GM18511 (cell line): ENCODE measurements at regions not wholly inside any gene's neighbourhood (a gene's known extent, or its start where the extent isn't known, plus 50 kb on each side); places are given as distances from the start of the nearest gene placed in this dataset.
"Not testable (repeated sequence)": the region's sequence is repeated elsewhere in the genome, so short reads cannot be mapped to it uniquely, and the experiment has no call there.

Experiments used
- ATAC-seq: cut with Tn5 transposase; IDR thresholded peaks from one replicate; pipeline ENCODE4 v1.9.1; 2021; ENCODE audit warnings: mild to moderate bottlenecking, moderate library complexity; ENCODE audit not compliant: unreplicated experiment

DNA sequence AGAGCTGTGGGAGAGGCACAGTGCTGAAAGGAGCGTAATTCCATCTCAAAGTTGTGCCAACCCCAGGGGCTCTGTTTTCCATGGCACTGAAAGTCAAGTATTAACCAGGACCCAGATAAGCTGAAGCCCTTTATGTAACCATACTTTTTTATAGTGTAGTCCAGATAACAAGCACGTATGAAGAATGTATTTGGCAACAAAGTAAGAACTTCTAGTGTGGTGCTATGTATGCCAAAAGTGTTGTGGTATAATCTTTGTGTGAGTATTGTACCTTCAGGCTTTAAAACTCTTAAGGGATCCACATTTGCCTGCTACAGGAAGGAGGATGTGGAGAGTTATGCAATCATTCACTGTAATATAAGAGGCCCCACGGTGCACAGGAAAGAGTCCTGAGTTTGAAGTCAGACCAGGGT is 129.4 kb downstream of the IBTK start:
- ATAC-seq: no peak

DNA sequence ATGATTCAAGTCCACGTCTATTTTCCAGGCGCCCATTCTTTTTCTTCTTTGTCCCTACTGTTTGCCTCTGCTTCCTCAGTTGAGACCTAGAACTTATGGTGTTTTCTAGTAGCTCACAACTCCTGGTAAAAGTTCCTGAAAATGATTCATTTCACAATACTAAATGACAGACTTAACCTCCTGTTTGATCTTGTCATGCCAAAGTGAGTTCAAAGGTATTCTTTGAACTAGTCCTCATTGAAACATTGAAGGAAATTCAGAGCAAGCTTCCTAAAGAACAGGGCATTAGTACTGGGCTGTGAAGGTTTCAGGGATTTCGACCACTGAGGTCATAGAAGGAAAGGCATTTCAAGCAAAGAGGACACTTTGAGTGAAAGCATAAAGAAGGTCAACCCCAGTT is 132.8 kb downstream of the IBTK start:
- no peak for ATAC-seq

DNA sequence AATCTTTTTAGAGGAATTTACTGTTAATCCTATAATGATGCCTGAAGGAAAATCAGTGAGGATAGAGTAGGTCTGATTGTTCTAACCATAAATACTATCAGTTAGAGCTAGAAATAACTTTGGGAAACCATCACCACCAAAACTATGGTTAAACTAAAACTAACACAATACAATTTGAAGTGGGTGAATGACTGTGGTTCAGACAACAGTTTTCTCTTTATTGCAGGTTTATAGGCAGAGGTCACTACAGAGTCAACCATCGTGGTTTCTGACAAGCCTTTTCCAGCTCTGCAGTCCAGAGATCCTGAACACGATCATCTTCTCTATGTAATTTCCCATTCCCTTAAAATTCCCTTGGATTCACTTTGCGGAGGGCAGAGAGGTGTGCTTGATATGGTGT is 134.3 kb downstream of the IBTK start:
- ATAC-seq: no peak

DNA sequence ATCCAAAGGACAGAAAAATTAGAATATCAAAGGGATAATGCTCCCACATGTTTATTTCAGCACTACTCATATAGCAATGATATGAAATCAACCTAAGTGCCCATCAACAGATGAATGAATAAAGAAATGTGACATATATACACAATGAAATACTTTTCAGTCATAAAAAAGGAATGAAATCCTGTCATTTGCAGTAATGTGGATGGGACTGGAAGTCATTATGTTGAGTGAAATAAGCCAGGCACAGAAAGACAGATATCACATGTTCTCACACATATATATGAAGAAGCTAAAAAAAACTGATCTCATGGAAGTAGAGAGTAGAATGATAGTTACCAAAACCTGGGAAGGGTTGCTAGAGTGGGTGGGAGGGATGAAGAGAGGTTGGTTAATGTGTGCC is 135.7 kb downstream of the IBTK start:
- no peak for ATAC-seq

DNA sequence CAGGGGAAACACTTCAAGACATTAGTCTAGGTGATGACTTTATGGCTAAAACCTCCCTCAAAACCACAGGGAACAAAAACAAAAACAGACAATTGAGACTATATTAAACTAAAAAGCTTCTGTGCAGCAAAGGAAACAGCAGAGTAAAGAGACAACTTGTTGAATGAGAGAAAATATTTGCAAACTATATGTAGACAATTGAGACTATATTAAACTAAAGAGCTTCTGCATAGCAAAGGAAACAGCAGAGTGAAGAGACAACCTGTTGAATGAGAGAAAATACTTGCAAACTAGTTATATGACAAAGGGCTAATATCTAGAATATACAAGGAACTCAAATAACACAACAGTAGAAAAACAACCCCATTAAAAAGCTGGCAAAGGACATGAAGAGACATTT is 136.4 kb downstream of the IBTK start:
- ATAC-seq: no peak

DNA sequence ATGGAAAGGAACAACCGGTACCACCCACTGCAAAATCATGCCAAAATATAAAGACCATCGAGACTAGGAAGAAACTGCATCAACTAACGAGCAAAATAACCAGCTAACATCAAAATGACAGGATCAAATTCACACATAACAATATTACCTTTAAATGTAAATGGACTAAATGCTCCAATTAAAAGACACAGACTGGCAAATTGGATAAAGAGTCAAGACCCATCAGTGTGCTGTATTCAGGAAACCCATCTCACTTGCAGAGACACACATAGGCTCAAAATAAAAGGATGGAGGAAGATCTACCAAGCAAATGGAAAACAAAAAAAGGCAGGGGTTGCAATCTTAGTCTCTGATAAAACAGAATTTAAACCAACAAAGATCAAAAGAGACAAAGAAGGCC is 144.4 kb downstream of the IBTK start:
- ATAC-seq: not testable (repeated sequence)

DNA sequence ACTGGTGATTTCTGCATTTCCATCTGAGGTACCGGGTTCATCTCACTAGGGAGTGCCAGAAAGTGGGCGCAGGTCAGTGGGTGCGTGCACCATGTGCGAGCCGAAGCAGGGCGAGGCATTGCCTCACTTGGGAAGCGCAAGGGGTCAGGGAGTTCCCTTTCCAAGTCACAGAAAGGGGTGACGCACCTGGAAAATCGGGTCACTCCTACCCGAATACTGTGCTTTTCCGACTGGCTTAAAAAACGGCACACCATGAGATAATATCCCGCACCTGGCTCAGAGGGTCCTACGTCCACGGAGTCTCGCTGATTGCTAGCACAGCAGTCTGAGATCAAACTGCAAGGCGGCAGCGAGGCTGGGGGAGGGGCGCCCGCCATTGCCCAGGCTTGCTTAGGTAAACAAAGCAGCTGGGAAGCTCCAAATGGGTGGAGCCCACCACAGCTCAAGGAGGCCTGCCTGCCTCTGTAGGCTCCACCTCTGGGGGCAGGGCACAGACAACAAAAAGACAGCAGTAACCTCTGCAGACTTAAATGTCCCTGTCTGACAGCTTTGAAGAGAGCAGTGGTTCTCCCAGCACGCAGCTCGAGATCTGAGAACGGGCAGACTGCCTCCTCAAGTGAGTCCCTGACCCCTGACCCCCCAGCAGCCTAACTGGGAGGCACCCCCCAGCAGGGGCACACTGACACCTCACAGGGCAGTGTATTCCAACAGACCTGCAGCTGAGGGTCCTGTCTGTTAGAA is 146.0 kb downstream of the IBTK start:
- not testable (repeated sequence) for ATAC-seq

DNA sequence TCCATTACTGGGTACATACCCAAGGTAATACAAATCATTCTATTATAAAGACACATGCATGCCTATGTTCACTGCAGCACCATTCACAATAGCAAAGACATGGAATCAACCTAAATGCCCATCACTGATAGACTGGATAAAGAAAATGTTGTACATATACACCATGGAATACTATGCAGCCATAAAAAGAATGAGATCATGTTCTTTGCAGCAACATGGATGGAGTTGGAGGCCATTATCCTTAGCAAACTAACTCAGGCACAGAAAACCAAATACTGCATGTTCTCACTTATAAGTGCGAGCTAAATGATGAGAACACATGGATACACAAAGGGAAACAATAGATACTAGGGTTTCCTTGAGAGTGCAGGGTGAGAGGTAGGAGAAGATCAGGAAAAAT is 146.8 kb downstream of the IBTK start:
- ATAC-seq: not testable (repeated sequence)

DNA sequence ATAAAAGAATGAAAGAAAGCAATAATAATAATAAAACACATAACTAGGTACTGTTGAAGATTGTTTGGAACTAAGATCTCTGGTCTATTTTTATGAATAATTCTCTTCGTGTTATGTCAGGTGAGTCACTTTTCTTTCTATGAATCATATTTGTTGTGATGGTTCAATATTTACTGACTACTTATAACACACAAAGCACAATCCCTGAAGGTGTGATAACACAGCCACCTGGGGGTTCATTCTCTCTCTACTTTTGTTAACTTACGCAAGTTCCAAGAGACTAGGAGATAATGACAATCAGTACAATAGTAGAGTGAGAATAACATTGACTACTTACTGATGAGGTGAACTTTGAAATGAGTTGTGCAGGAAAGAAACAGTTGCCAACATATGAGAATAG is 149.9 kb downstream of the IBTK start:
- no peak for ATAC-seq

DNA sequence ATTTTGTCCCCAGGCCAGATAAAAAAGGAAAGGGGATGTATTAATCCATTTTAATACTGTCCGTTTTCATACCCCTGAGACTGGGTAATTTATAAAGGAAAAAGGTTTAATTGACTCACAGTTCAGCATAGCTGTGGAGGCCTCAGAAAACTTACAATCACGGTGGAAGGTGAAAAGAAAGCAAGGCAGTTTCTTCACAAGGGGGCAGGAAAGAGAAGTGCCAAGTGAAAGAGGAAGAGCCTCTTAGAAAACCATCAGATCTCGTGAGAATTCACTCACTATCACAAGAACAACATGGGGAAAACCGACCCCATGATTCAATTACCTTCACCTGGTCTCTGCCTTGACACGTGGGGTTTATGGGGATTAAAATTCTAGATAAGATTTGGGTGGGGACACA is 152.5 kb downstream of the IBTK start:
- no peak for ATAC-seq

DNA sequence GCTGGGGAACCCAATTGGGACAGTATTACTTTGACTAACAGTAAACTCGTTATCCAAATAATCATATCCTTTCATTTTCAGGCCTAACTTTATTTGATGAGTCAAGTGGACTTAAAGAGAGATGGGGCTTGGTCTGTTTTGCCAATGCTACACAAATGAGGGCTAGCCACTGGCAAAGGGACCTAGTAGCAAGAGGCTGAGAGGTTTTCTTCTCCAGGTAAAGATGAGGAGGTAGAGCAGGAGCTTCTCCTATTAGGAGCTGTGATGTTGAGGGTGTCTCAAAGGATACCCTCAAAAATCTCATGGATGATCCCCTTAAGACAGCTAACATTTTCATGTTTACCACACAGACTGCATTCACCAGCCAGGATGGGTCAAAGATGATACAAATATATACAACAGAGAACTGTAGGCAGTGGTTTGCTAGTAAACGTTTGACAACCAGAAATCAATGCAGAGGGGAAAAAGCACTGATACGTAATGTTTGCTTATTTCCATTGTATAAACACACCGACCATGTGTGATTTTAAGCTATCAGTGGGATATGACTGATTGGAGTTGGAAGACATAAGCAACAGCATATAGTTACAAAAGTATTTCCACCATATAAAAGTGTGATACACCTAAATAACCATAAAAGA is 153.3 kb downstream of the IBTK start:
- no peak for ATAC-seq

DNA sequence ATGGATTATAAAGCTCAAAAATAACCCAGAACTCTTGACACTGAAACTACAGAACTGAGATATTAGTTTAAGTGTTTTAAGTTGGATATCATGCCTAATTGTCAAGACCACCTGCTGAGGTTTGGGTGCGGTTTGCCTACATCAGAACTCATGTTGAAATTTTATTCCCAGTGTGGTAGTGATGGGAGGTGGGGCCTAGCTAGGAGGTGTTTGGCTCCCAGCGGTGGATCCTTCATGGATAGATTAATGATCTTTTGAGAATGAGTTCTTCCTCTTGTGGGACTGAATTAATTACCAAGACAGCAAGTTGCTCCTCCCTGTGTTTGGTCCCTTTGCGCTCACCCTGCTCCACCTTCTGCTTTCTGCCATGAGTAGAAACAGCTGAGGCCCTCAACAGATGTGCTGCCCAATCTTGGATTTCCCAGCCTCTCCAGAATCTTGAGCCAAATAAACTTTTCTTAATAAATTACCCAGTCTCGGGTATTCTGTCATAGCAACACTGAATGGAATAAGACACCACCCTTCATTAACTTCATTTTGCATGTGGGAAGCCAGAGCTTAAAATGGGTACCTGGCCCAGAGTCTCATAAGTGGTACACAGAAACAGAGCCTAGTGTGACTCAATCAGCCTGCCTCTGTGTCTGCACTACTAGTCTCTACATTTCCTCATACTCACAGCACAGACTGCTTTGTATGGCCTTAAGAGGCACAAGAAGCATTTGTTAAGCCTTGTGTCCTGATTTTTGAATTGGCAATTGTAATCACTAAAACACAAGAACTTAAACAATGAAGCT is 158.4 kb downstream of the IBTK start:
- ATAC-seq: no peak

DNA sequence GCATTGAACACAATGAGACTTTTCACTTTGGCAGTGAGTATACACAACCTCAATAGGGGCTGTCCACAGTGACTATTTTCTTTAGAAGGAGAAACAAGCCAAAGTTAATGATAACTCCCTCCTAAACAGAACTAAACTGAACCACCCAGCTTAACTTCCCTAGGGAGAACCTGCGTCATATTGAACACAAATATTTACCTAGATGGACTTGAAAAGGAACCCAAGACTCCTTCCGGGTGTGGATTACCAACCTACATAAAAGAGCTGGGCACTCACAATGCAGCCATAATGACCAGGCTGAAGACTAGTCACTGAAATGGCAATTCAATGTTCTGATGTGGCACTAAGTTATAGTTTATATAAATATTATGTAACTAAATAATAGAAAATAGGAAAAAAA is 160.6 kb downstream of the IBTK start:
- ATAC-seq: no peak

DNA sequence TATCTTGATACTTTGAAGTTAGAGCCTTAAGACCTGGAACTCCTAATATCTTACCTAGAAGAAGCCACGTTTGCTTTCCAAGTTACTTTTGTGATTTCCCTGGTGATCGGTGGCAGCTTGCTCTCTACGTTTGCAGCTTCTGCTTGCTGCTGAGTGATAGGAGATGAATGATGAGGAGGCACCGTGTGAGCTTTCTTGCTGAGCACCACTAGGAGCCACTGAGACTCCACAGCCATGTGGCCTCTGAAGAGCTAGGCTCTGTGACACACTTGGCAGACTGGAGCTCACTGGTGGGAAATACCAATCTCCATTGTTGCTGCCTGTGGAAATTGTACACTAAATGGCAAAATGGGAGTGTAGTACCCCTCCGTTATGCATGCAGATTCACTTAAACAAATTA is 161.8 kb downstream of the IBTK start:
- no peak for ATAC-seq

DNA sequence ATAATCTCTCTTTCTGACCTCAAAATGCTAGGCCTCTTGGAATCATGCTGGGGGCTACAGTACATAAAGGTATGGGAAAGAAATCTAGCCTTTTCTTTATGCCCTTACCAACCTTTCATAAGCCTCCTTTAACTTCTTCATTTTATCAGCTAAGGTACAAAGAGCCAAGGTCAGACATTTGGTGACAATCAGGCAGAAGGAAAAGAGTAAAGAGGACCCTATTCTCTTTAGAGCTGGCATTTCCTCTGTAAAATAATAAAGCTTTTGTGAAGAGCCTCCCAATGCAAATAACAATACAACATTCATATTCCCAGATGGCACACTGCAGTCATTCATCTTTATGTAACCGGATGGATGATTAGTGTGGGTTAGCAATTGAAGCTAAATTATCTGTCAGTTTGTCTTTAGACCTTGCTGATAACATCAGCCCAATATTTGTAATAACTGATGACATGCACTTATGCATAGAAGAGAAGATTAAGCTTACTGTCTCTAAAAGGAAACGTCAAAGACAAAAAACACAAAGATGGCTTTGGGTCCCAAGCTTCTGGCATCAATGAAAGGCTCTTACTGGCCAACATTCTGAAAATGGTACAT is 163.1 kb downstream of the IBTK start:
- no peak for ATAC-seq

DNA sequence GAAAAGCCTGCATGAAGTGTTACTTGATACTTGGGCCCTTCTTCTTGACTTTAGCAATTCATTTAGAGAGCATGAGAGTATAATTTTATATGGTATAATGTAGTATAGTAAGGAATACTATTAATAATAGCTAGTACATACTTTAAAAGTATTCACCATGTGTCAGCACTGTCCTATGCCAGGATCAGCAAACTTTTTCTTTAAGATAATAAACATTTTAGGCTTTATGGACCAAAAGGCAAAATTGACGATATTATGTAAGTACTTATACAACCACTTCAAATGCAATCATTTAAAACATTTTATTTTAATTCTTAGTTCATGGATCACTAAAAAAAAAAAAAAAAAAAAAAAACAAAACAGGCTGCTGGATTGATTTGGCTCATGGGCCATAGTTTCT is 163.9 kb downstream of the IBTK start:
- ATAC-seq: no peak

DNA sequence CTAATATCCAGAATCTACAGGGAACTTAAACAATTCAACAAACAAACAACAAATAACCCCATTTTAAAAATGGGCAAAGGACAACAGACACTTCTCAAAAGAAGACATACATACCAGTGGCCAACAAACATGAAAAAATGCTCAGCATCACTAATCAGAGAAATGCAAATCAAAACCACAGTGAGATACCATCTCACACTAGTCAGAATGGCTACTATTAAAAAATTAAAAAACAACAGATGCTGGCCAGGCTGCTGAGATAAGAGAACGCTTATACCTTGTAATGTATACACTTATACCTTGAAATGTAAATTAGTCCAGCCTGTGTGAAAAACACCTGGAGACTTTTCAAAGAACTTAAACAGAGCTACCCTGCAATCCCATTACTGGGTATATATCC is 166.8 kb downstream of the IBTK start:
- ATAC-seq: no peak

DNA sequence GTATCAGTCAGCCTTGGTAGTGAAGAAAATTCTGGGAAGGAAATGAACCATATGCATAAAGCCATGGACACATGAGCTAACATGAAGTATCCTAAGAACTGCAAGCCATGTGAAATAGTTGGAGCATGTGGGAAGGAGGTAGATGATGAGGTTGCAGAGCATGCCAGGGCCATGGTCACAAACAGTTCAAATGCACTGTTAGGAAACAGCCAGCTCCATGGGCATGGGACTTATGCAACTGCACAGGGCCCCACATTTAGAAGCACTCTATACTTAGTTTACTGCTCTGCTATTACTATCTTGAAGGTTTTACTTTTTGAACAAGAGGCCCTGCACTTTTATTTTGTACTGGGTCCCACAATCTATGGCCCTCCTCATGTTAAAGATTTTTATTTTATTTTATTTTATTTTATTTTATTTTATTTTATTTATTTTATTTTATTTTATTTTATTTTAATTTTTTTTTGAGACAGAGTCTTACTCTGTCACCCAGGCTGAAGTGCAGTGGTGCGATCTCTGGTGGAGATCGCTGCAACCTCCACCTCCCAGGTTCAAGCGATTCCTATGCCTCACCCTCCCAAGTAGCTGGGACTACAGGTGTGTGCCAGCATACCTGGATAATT is 169.1 kb downstream of the IBTK start:
- ATAC-seq: no peak

DNA sequence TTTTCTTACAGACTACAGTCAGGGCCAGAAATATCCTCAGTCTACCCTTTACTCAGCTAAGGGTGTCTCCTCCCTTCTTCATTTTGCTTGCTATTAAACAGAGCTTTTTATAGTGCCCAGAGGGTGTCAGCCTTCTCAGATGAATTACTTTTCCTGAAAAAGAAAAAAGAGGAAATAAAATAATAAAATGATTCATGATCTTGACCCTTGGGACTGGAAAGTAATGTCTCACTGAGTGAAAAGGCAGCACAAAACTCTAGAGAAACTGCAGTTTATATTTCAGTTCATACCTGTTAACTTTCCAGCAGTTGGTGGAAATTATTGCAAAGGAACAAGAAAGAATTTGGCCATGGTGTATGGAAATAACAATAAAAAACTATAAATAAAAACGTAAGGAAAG is 170.6 kb downstream of the IBTK start:
- ATAC-seq: no peak

DNA sequence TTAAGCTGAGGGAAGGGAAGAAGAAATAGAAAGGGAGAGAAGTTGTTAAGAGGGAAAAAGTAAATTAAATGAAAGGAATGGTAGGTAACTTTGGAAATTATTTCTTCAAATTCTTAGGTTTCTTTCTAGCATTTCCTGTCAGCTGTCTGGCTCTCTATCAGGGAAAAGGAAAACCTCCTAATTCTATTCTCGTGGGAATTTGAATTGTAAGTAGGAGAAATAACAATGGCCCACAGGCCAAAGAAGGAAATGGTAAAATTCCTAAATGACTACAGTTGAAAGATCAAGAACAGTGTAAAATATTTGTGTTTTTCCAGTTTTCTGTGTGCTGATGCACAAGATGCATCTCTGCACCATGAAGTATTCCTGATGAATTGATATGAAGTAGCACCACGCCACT is 173.0 kb downstream of the IBTK start:
- ATAC-seq: no peak

DNA sequence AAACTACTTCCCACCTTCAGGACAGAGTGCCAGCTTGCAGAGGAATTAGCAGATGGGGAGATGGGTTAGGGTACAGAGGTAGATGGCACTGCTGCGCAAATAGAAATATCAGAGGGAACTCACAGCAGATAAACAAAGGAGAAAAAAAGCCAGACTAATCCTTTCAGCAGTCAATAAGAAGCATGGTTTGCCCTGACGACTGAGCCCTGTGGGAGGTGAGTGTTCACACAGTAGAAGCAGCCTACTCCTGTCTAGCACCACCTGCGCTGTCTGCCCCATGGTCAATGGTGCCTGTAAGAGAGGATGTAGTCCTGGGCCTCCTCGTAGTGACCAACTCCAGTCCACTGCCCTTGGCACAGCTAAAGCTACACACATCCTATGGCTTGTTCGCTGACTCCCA is 174.1 kb downstream of the IBTK start:
- no peak for ATAC-seq
